GM18502 (cell line): ENCODE measurements at regions not wholly inside any gene's neighbourhood (a gene's known extent, or its start where the extent isn't known, plus 50 kb on each side); places are given as distances from the start of the nearest gene placed in this dataset.
"Not testable (repeated sequence)": the region's sequence is repeated elsewhere in the genome, so short reads cannot be mapped to it uniquely, and the experiment has no call there.

ENCODE experiments used
- ATAC-seq: cut with Tn5 transposase; IDR thresholded peaks from one replicate; pipeline ENCODE4 v1.9.1; 2021; ENCODE audit warnings: mild to moderate bottlenecking; ENCODE audit not compliant: unreplicated experiment, poor library complexity

- no peak for ATAC-seq
Observed at GRCh38 chr2:105544591-105545377, 145.9 kb upstream of the FHL2 start.

- ATAC-seq = no peak
Observed at GRCh38 chr2:105541189-105542050, 142.6 kb upstream of the FHL2 start.

- ATAC-seq = no peak
Observed at GRCh38 chr2:105540642-105541041, 141.8 kb upstream of the FHL2 start.

- ATAC-seq = no peak
Observed at GRCh38 chr2:105539331-105539730, 140.5 kb upstream of the FHL2 start.

GRCh38 chr2:105538840-105539239 is 140.0 kb upstream of the FHL2 start:
- ATAC-seq = no peak

- ATAC-seq = no peak
Observed at GRCh38 chr2:105537920-105538319, 139.1 kb upstream of the FHL2 start.

- ATAC-seq = no peak
Observed at GRCh38 chr2:105537466-105537865, 138.6 kb upstream of the FHL2 start.

- no peak for ATAC-seq
Observed at GRCh38 chr2:105536175-105536574, 137.3 kb upstream of the FHL2 start.

- not testable (repeated sequence) for ATAC-seq
Observed at GRCh38 chr2:105529258-105529657, 130.4 kb upstream of the FHL2 start.

- ATAC-seq = no peak
Observed at GRCh38 chr2:105526000-105526925, 127.4 kb upstream of the FHL2 start.

GRCh38 chr2:105525201-105525600 is 126.3 kb upstream of the FHL2 start:
- no peak for ATAC-seq

GRCh38 chr2:105522645-105523044 is 123.8 kb upstream of the FHL2 start:
- ATAC-seq = no peak

- no peak for ATAC-seq
Observed at GRCh38 chr2:105521616-105522015, 122.8 kb upstream of the FHL2 start.

- no peak for ATAC-seq
Observed at GRCh38 chr2:105521176-105521575, 122.3 kb upstream of the FHL2 start.

- no peak for ATAC-seq
Observed at GRCh38 chr2:105519516-105519915, 120.7 kb upstream of the FHL2 start.

- ATAC-seq = no peak
Observed at GRCh38 chr2:105518897-105519296, 120.0 kb upstream of the FHL2 start.

- no peak for ATAC-seq
Observed at GRCh38 chr2:105517814-105518705, 119.2 kb upstream of the FHL2 start.

- ATAC-seq = no peak
Observed at GRCh38 chr2:105515581-105516415, 116.9 kb upstream of the FHL2 start.

- ATAC-seq = no peak
Observed at GRCh38 chr2:105514576-105514975, 115.7 kb upstream of the FHL2 start.
